Stimulated activated CD8-positive, alpha-beta memory T cell treated with anti-CD3 and anti-CD28 coated beads, Interleukin-2, amount 100 ng/mL, for 48 hours (primary cell): ENCODE measurements at regions not wholly inside any gene's neighbourhood (a gene's known extent, or its start where the extent isn't known, plus 50 kb on each side); places are given as distances from the start of the nearest gene placed in this dataset.

ENCODE experiments used
- DNase-seq, 2 donors: peaks; one replicate each; pipeline ENCODE4 v3.0.0-alpha.2; 2020; ENCODE audit warnings: low read depth in 2 of 2

GRCh38 chr19:30784850-30785457 lies 412.8 kb downstream of the ZNF536 start:
- peak; percentile 30 to 31 for DNase-seq

DNA sequence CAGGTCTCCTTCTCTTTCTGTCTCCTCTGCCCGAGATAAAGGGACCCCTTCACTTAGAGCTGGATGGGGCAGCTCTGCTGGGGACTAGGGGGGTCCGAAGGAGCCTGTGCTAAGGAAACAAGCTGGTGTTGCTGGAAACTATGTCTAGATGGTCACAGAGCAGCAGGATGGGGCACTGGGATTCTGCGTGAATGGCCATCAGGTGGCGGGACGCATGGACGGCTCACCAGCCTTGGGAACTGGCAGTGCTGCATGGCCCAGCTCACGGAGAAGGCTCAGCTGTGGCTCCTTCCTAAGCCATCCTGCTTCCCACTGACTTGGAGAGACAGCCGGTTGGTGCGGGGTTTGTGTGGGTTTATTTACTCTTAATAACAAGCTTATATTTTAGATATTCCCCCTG lies 411.8 kb downstream of the ZNF536 start:
- DNase-seq = no peak

GRCh38 chr19:30783212-30783611 lies 411.0 kb downstream of the ZNF536 start:
- no peak for DNase-seq

DNA sequence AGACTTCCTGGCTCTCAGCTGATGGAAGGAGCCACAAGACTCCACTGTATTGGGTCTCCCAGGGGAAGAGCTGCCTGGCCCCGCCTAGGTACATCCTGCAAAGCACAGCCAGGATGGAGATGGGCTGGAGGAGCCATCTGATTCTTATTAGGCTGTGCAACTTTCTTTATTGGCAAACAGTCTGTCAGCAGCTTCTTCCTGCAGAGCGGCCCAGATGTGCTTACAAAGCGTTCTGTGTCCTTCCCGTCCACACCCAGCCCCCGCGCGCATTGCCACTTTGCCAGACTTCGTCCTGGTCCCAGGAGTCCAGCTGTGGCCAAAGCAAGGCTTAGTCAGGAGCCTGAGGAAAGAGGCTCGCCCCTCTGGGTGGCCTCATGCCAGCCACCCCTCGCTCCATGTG lies 409.3 kb downstream of the ZNF536 start:
- DNase-seq = no peak

DNA sequence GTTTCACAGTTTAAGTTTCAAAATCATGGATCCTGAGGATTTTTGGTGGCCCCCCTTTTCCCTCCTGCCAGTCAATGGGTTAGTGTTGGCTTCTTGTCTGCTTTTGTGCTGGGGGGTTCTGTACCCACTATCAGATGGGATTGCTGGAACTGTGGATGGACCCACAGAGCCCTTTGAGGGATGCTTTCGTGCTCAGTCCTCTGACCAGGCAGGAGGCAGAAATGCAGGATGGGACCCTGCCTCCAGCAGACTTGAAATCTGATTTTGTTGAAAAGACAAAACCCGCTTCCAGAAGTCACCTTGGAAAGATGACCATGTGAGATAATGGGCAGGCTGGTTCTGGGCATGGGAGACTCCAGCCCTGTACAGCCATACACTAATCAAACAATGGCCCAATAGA lies 408.9 kb downstream of the ZNF536 start:
- DNase-seq = no peak

DNA sequence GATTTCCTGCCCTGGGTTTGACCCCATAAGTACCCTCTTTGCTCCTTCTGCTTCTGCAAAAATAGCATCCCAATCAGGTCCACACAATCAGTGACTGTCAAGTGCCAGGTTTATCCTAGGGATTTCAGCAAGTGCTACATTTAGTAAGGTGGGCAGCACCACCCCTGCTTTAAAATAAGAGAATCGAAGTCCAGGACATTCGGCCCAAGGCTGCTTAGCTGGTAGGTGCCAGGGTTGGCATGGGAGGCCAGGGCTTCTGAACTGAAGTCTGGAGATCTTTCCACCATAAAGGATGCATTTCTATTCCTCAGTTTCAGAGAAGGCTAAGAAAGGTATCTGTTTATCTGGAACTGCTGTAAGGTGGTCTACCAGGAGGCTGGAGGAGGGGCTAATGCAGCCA lies 408.3 kb downstream of the ZNF536 start:
- no peak for DNase-seq

DNA sequence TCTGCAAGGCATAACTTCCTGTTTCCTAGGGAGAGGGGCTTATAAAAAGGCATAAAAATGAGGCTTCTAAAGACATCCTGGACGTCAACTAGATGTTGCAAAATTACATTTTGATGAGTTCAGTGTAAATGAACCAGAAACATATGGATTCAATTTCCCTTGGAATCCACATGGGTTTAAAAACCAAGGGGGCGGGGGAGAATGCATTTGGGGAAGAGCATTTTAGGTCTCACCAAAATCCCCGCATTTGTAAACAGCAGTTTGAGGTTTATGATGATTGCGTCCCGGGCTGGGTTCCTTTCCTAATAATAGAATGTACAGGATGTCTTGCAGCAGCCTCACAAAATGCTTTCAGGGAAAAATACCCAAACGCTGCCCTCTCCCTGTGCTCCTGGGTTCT lies 407.8 kb downstream of the ZNF536 start:
- DNase-seq = no peak

DNA sequence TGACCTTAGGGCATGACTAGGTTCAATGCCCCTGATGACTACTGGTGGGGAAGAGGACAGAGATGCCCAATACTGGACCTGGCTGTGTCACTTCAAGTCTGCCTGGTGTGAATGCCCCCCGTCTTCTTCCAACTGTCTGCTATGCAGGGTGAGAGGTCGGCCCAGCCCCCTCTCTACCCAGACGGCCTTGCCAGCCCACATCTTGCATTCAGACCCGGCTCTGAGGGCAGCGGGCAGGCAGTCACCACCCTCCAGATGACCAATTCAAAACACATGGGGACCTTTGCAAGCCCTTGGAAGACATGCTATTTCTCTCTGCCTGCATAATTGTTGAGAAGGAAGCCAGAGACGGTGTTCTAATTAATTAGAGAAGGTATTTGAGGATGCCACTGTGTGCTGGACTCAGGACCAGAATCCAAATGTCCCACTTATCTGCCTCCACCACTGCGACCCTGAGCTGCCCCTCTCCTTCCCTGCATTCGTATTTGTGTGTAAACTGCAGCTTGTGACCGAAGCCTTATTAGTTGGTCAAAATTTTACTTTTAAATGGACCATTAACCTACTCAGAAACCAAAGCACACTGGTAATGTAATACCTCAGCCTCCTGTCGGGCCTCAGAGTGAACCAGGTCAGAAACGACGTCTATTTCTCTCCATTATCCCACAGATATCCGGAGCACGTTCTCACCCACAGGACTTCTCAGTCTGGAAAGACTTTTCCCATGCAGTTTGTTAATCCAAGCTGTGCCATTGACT lies 407.0 kb downstream of the ZNF536 start:
- no peak for DNase-seq

DNA sequence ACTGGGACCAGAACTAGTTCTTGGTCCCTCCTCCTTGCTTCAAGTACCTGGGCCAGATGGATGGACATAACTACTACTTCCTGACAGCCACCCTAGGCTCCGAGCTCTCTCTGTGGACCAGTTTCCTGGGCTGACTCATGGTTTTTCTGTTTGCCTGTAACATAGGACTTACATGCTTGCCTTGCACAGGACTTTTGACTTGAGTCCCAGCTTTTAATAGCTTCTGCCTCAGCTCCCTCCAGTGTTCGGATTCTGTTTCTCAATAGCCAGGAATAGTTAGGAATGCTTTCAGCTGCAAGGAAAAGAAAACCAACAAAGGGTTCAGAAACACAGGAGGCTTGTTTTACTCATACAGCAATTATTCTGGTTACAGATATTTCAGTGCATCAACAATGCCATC lies 405.9 kb downstream of the ZNF536 start:
- DNase-seq = no peak

GRCh38 chr19:30775956-30776355 lies 403.8 kb downstream of the ZNF536 start:
- DNase-seq = no peak

DNA sequence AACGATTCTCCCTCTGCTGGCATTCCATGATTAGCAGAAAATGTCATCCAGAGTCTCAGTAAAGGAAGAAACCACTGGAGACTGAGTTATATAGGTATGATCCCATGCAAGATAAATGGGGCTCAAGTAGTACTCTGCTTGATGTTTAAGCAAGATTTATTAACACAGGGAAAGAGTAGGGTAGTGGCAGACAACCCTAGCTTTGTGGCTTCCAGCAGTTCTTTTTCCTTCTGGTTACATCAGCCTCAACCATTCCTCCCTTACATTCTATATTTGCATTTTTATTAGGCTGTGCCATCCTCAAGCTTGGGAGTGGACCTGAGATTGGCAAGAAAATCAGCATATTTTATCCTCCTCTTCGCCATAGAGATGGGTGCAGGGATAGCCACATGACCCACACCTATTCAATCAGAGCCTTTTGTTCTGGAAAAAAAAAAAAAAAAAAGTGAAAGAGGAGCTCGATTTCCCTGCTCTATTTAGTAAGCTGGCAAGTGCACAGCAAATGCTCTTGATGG lies 402.1 kb downstream of the ZNF536 start:
- DNase-seq = no peak

DNA sequence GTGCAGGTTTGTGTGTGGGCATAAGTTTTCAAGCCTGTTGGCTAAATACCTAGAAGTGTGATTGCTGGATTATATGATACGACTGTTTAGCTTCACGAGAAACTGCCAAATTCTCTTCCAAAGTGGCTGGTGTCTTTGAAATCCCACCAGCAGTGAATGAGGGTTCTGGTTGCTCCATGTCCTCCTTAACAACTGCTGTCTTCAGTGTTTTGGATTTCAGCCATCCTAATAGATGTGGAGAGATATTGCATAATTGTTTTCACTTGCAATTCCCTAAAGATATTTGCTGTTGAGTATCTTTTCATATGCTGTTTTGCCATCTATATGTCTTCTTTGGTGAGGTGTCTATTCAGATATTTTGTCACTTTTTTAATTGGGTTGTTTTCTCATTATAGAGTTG lies 390.5 kb downstream of the ZNF536 start:
- no peak for DNase-seq

DNA sequence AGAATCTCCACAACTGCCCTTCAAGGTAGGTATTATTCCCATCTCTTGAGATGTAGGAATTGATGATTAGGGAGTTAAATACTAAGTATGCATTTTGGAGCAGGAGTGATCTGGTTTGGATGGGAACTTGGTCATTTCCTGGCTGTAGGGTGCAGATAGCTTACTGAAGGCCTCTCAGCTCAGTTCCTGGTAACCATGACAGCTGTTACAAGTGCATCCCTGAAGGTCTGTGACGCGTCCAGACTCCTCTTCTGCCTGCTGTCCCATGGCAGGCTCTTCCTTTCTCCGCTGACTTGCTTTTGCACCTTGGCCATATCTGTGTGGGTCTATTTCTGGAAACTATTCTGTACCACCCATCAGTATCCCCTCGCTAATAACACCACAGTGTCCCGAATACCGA lies 387.8 kb downstream of the ZNF536 start:
- DNase-seq = no peak

- no peak for DNase-seq
Measured at GRCh38 chr19:30757837-30758617, 385.8 kb downstream of the ZNF536 start.

- no peak for DNase-seq
Measured at GRCh38 chr19:30757104-30757836, 385.1 kb downstream of the ZNF536 start.

- no peak for DNase-seq
Measured at GRCh38 chr19:30755581-30755980, 383.4 kb downstream of the ZNF536 start.

- no peak for DNase-seq
Measured at GRCh38 chr19:30754162-30754561, 382.0 kb downstream of the ZNF536 start.

GRCh38 chr19:30752876-30753275 lies 380.7 kb downstream of the ZNF536 start:
- no peak for DNase-seq

GRCh38 chr19:30752201-30752600 lies 380.0 kb downstream of the ZNF536 start:
- no peak for DNase-seq

GRCh38 chr19:30745476-30745985 lies 373.3 kb downstream of the ZNF536 start:
- DNase-seq = no peak

DNA sequence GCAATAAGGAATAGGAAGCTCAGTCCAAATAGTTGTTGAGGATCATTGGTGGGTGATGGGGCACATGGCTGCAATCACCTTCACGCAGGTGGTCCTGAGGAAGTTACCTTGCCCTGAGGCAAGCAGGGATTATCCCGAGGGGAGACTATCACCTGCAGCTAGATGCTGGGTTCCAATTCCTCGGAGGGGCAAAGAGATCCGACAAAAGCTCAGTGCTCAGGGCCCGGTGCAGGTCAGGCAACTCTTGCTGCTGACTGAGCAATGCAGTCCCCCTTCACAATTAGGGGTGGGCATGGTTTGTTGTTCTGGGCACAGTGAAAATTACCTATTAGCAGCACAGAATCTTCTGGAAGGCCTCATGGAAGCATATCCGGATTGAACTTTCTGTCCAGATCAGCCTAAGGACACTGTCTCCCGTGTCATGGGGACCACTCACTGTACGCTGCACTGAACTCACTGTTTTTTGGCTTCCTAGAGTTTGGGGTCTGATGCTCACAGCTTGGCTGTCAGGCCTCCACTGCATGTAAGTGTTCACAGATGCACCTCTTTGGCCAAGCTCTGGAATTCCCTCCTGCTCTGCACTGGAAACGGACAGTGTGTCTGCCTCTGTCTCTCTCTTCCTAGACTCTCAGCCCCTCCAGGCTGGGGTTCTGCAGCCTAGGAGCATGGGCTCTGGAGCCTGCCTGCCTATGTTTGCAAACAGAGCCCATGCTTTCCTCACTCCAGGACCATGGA lies 372.7 kb downstream of the ZNF536 start:
- DNase-seq = no peak
